B cell (primary cell): ENCODE measurements at regions not wholly inside any gene's neighbourhood (a gene's known extent, or its start where the extent isn't known, plus 50 kb on each side); places are given as distances from the start of the nearest gene placed in this dataset.

Experiments
- ATAC-seq: fragments of 200-7000 bp; cut with Tn5 transposase; one replicate; pipeline ENCODE4 v1.10.0; 2021; ENCODE audit warnings: low read depth, mild to moderate bottlenecking, moderate number of reproducible peaks, moderate library complexity
- CTCF ChIA-PET: fragments of 350-600 bp; sonication (Branson Sonifier 250); formaldehyde crosslinking; loops from one replicate; lab custom pipeline; 2021; ENCODE audit warnings: antibody characterized with exemption, inconsistent platforms; lab: Charles Lee
- POLR2A ChIA-PET: fragments of 350-600 bp; sonication (Branson Sonifier 250); formaldehyde crosslinking; loops from one replicate; lab custom pipeline; 2021; ENCODE audit warnings: antibody characterized with exemption; lab: Charles Lee
- DNase-seq: peaks from one replicate; pipeline ENCODE4 v3.0.0; 2013
- H2AFZ ChIP-seq: 2 replicates; pipeline ENCODE4 v1.6.1; 2012; ENCODE audit warnings: mild to moderate bottlenecking, low read depth, low read length; ENCODE audit not compliant: insufficient read depth, poor library complexity, severe bottlenecking
- H3K27ac ChIP-seq, 2 donors: 1 replicate in 1 of 2; 2 replicates in 1 of 2; pipeline ENCODE4 v1.5.1; 2012 to 2013; ENCODE audit warnings: low read length in 2 of 2, mild to moderate bottlenecking in 2 of 2, moderate library complexity in 1 of 2
- H3K27me3 ChIP-seq, 4 experiments: fragments of 200-600 bp in 1 of 4; sonication (generic) in 1 of 4; replicated peaks in 1 of 4; 1 replicate in 2 of 4; 2 replicates in 2 of 4; pipeline versions ENCODE4 v1.6.1 to v1.7.0; 2013 to 2016; ENCODE audit warnings: low read length in 3 of 4, mild to moderate bottlenecking in 2 of 4, mixed read lengths in 1 of 4, moderate library complexity in 1 of 4; ENCODE audit not compliant: insufficient read depth in 4 of 4, control insufficient read depth in 3 of 4; ENCODE audit errors: control extremely low read depth in 1 of 4
- H3K36me3 ChIP-seq, 2 experiments: replicated peaks in 1 of 2; 1 replicate in 1 of 2; 2 replicates in 1 of 2; pipeline versions ENCODE4 v1.6.1 to v1.7.1; 2013; ENCODE audit warnings: low read length in 1 of 2; ENCODE audit not compliant: insufficient read depth in 2 of 2, control insufficient read depth in 1 of 2; ENCODE audit errors: control extremely low read depth in 1 of 2, extremely low read depth in 1 of 2
- H3K4me1 ChIP-seq, 2 donors: fragments of 200-600 bp in 1 of 2; sonication (generic) in 1 of 2; 1 replicate in 1 of 2; 2 replicates in 1 of 2; pipeline versions ENCODE4 v1.5.1 to v1.6.1; 2013 to 2017; ENCODE audit warnings: low read length in 2 of 2; ENCODE audit not compliant: control insufficient read depth in 2 of 2, insufficient read depth in 2 of 2
- H3K4me2 ChIP-seq: replicated peaks from 2 replicates; pipeline ENCODE3; 2012; ENCODE audit warnings: mild to moderate bottlenecking, low read depth, low read length; ENCODE audit not compliant: poor library complexity, severe bottlenecking
- H3K4me3 ChIP-seq, 5 experiments: fragments of 200-600 bp in 1 of 5; sonication (generic) in 1 of 5; 1 replicate in 3 of 5; 2 replicates in 2 of 5; pipeline versions ENCODE4 v1.5.1 to v1.7.0; 2011 to 2016; ENCODE audit warnings: low read length in 4 of 5, mild to moderate bottlenecking in 4 of 5, low read depth in 2 of 5, control low read depth in 1 of 5, moderate library complexity in 1 of 5; ENCODE audit not compliant: insufficient read depth in 1 of 5; ENCODE audit errors: control extremely low read depth in 1 of 5, extremely low read depth in 1 of 5
- H3K79me2 ChIP-seq: fragments of 200-600 bp; sonication (generic); one replicate; pipeline ENCODE4 v1.6.0; 2016; ENCODE audit warnings: low read length; ENCODE audit not compliant: control insufficient read depth, insufficient read depth
- H3K9ac ChIP-seq: fragments of 200-600 bp; sonication (generic); 2 replicates; pipeline ENCODE4 v1.6.1; 2017; ENCODE audit warnings: mild to moderate bottlenecking, low read length, moderate library complexity
- H3K9me3 ChIP-seq, 3 donors: one replicate each; pipeline versions ENCODE4 v1.6.1 to v1.7.1; 2013; ENCODE audit warnings: low read length in 2 of 3; ENCODE audit not compliant: control insufficient read depth in 2 of 3, insufficient read depth in 1 of 3; ENCODE audit errors: control extremely low read depth in 1 of 3
- H4K20me1 ChIP-seq: 2 replicates; pipeline ENCODE4 v1.6.0; 2012; ENCODE audit warnings: mild to moderate bottlenecking, low read length; ENCODE audit not compliant: insufficient read depth, control insufficient read depth, poor library complexity, severe bottlenecking
- H3K27ac Mint-ChIP-seq: one replicate; pipeline ENCODE4 v1.8.0; 2021; ENCODE audit warnings: mixed read lengths
- H3K27me3 Mint-ChIP-seq: one replicate; pipeline ENCODE4 v1.8.0; 2021; ENCODE audit warnings: mixed read lengths
- H3K4me1 Mint-ChIP-seq: one replicate; pipeline ENCODE4 v1.8.0; 2021; ENCODE audit warnings: mixed read lengths
- H3K4me3 Mint-ChIP-seq: one replicate; pipeline ENCODE4 v1.8.0; 2021; ENCODE audit warnings: mixed read lengths
- H3K9me3 Mint-ChIP-seq: one replicate; pipeline ENCODE4 v1.8.0; 2022; ENCODE audit warnings: mixed read lengths; ENCODE audit not compliant: insufficient read depth
- CTCF ChIP-seq: fragments of 200-600 bp; IDR thresholded peaks from one replicate; pipeline ENCODE4 v1.8.0; 2022; ENCODE audit warnings: antibody characterized with exemption, mild to moderate bottlenecking
- EZH2 ChIP-seq: IDR thresholded peaks from 2 replicates; pipeline ENCODE4 v1.6.1; 2012; ENCODE audit warnings: borderline replicate concordance, low read depth, mild to moderate bottlenecking, moderate library complexity, low read length; ENCODE audit not compliant: insufficient read depth, poor library complexity, severe bottlenecking
- WGBS: methylation state at CpG from one replicate; pipeline ENCODE4 v1.1.5; 2013; ENCODE audit warnings: missing lambda C conversion rate; ENCODE audit not compliant: insufficient coverage; 5-methylcytosine and 5-hydroxymethylcytosine counted together
- intact Hi-C: fragments of 100-400 bp; cut with micrococcal nuclease; formaldehyde crosslinking; loops from one replicate; pipeline ENCODE4 v1.10.0; 2022

DNA sequence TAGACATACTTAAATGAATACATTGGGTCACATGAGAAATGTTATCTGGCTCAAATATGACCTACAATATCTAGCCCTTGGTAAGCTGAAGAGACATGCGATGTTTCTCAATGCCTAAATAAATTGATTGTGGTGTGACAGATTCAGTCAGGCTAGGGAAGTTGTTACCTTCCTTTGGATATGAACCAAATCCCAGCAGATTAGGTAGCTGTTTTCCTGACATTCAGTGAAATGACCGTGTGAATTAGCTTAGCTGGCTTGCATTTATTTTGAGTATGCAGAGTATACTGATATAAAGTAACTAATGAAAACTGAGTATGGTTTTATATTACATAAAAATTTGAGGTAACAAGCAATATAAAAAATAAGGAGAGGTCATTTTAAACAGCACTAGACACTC, 288.2 kb downstream of the GJA1 start:
- Histone ChIP-seq H3K9me3 (no peaks in the 10 kb centered on the region), H3K36me3 (no peaks in the 10 kb centered on the region), H3K27me3 (no peaks in the 10 kb centered on the region), H2AFZ (no peak overlapping the region), H3K4me3 (no peak overlapping the region), H3K79me2 (no peaks in the 10 kb centered on the region), H3K4me2 (no peak overlapping the region), H3K4me1 (no peaks in the 10 kb centered on the region), H3K9ac (no peak overlapping the region), H3K27ac (no peak overlapping the region), H4K20me1 (no peaks in the 10 kb centered on the region)
- no peak overlapping the region for H3K27ac Mint-ChIP-seq
- H3K9me3 Mint-ChIP-seq = no peaks in the 10 kb centered on the region
- WGBS = 80% methylated on average over 1 of the region's 2 CpGs
- POLR2A ChIA-PET = no interaction called here
- H3K4me3 Mint-ChIP-seq = no peak overlapping the region
- no peak for TF ChIP-seq CTCF
- no peak for TF ChIP-seq EZH2
- no peaks in the 10 kb centered on the region for H3K27me3 Mint-ChIP-seq
- ATAC-seq (no peak), DNase-seq (no peak)
- CTCF ChIA-PET = no interaction called here
- H3K4me1 Mint-ChIP-seq = no peaks in the 10 kb centered on the region
- intact Hi-C loops = no loop called here

DNA sequence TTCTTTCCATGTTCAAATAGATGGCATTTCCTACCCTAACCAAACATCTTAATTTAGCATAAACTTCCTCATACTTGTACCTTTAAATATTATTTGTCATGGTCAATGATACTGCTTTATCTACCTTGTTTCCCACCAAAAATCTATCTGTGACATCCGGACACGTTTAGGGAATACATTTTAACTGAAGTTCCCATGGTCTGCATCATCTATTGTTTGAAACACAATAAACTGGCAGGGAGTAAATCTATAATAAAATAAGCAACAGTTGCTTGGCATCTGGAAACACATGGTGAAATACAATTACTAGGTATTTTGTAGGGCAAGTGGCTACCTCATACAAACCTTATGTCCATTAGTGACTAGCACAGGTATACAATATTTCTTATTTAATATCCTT, 289.1 kb downstream of the GJA1 start:
- no peaks in the 10 kb centered on the region for H3K4me1 Mint-ChIP-seq
- Histone ChIP-seq H3K9ac (no peak overlapping the region), H3K36me3 (no peaks in the 10 kb centered on the region), H2AFZ (no peak overlapping the region), H4K20me1 (no peaks in the 10 kb centered on the region), H3K27ac (no peak overlapping the region), H3K4me3 (no peak overlapping the region), H3K9me3 (peaks cover 0 to 3% (median 0%) of the 10 kb centered on the region in 3 donors), H3K4me2 (no peak overlapping the region), H3K27me3 (no peaks in the 10 kb centered on the region), H3K79me2 (no peaks in the 10 kb centered on the region), H3K4me1 (no peaks in the 10 kb centered on the region)
- ATAC-seq (no peak), DNase-seq (no peak)
- ChIA-PET POLR2A (no interaction called here), CTCF (no interaction called here)
- H3K27ac Mint-ChIP-seq = no peak overlapping the region
- H3K27me3 Mint-ChIP-seq = no peaks in the 10 kb centered on the region
- no peaks in the 10 kb centered on the region for H3K9me3 Mint-ChIP-seq
- TF ChIP-seq EZH2 = no peak
- no peak for TF ChIP-seq CTCF
- no CpG with 5 or more reads among the region's 2 CpGs for WGBS
- no peak overlapping the region for H3K4me3 Mint-ChIP-seq
- intact Hi-C loops = no loop called here
